ENCODE measurements at regions not wholly inside any gene's neighbourhood (a gene's known extent, or its start where the extent isn't known, plus 50 kb on each side); places are given as distances from the start of the nearest gene placed in this dataset.

- no peaks in the 10 kb centered on the region for H3K79me2 ChIP-seq (ENCODE audit: control insufficient read depth, insufficient read depth, low read length)
- FAIRE-seq (no peak), DNase-seq (ENCODE audit: low read depth, low spot score) (no peak)
- H3K9ac ChIP-seq (ENCODE audit: control insufficient read depth, extremely low read depth, insufficient read depth, low read length) = no peak overlapping the region
- H3K36me3 ChIP-seq (ENCODE audit: control insufficient read depth in 2 of 2, extremely low read depth in 1 of 2, insufficient read depth in 2 of 2, low read length in 2 of 2) = no peaks in the 10 kb centered on the region
- TF ChIP-seq CTCF (optimal IDR thresholded peaks at IDR 0.05 in 1 of 3, IDR thresholded peaks at IDR 0.05 in 1 of 3, conservative IDR thresholded peaks at IDR 0.05 in 1 of 3; ENCODE audit: extremely low read depth in 1 of 3, insufficient read depth in 2 of 3, low read length in 3 of 3) (no peak), EZH2 (IDR thresholded peaks at IDR 0.05; ENCODE audit: low read length) (no peak)
- H3K9me3 ChIP-seq (ENCODE audit: control insufficient read depth, low read depth, low read length) = no peaks in the 10 kb centered on the region
- H3K27ac ChIP-seq (ENCODE audit: control insufficient read depth, insufficient read depth, low read length) = no peak overlapping the region
- no peaks in the 10 kb centered on the region for H3K9me1 ChIP-seq (ENCODE audit: control insufficient read depth, extremely low read depth, insufficient read depth, low read length)
- H3K4me2 ChIP-seq (ENCODE audit: control insufficient read depth, extremely low read depth, insufficient read depth, low read depth, low read length) = no peak overlapping the region
- no peak overlapping the region for H3K4me3 ChIP-seq (ENCODE audit: control insufficient read depth in 2 of 3, extremely low read depth in 1 of 3, insufficient read depth in 2 of 3, low read depth in 1 of 3, low read length in 3 of 3)
- dilution Hi-C loops (cut with MboI; ENCODE audit: extremely low pct_ligation_motif_present, low sequenced_read_pairs) = no loop called here
- H3K27me3 ChIP-seq (ENCODE audit: control insufficient read depth, extremely low read depth, insufficient read depth, low read length) = no peaks in the 10 kb centered on the region
- no peaks in the 10 kb centered on the region for H4K20me1 ChIP-seq (ENCODE audit: control insufficient read depth, extremely low read depth, insufficient read depth, low read length)
- no peak overlapping the region for H2AFZ ChIP-seq (ENCODE audit: control insufficient read depth, low read length)
- H3K4me1 ChIP-seq (ENCODE audit: control insufficient read depth, extremely low read depth, insufficient read depth, low read length) = peaks cover 27% of the 10 kb centered on the region
Observed at GRCh38 chr5:40378396-40379177, 301.1 kb upstream of the PTGER4 start.

GRCh38 chr5:40376566-40376965 lies 303.1 kb upstream of the PTGER4 start:
- Histone ChIP-seq H3K4me1 (ENCODE audit: control insufficient read depth, extremely low read depth, insufficient read depth, low read length) (peaks cover 10% of the 10 kb centered on the region), H3K9me1 (ENCODE audit: control insufficient read depth, extremely low read depth, insufficient read depth, low read length) (no peaks in the 10 kb centered on the region), H3K36me3 (ENCODE audit: control insufficient read depth in 2 of 2, extremely low read depth in 1 of 2, insufficient read depth in 2 of 2, low read length in 2 of 2) (no peaks in the 10 kb centered on the region), H3K9me3 (ENCODE audit: control insufficient read depth, low read depth, low read length) (no peaks in the 10 kb centered on the region), H3K9ac (ENCODE audit: control insufficient read depth, extremely low read depth, insufficient read depth, low read length) (no peak overlapping the region), H3K27me3 (ENCODE audit: control insufficient read depth, extremely low read depth, insufficient read depth, low read length) (no peaks in the 10 kb centered on the region), H4K20me1 (ENCODE audit: control insufficient read depth, extremely low read depth, insufficient read depth, low read length) (no peaks in the 10 kb centered on the region), H2AFZ (ENCODE audit: control insufficient read depth, low read length) (no peak overlapping the region), H3K4me2 (ENCODE audit: control insufficient read depth, extremely low read depth, insufficient read depth, low read depth, low read length) (no peak overlapping the region), H3K27ac (ENCODE audit: control insufficient read depth, insufficient read depth, low read length) (no peak overlapping the region), H3K4me3 (ENCODE audit: control insufficient read depth in 2 of 3, extremely low read depth in 1 of 3, insufficient read depth in 2 of 3, low read depth in 1 of 3, low read length in 3 of 3) (no peak overlapping the region), H3K79me2 (ENCODE audit: control insufficient read depth, insufficient read depth, low read length) (no peaks in the 10 kb centered on the region)
- TF ChIP-seq CTCF (optimal IDR thresholded peaks at IDR 0.05 in 1 of 3, IDR thresholded peaks at IDR 0.05 in 1 of 3, conservative IDR thresholded peaks at IDR 0.05 in 1 of 3; ENCODE audit: extremely low read depth in 1 of 3, insufficient read depth in 2 of 3, low read length in 3 of 3) (no peak), EZH2 (IDR thresholded peaks at IDR 0.05; ENCODE audit: low read length) (no peak)
- dilution Hi-C loops (cut with MboI; ENCODE audit: extremely low pct_ligation_motif_present, low sequenced_read_pairs) = no loop called here
- DNase-seq (ENCODE audit: low read depth, low spot score) (no peak), FAIRE-seq (no peak)
